ENCODE measurements at regions not wholly inside any gene's neighbourhood (a gene's known extent, or its start where the extent isn't known, plus 50 kb on each side); places are given as distances from the start of the nearest gene placed in this dataset.

- DNase-seq (ENCODE audit: low read depth in 1 of 2, low spot score in 1 of 2), result no peak
- no peak overlapping the region for H3K4me2 ChIP-seq
- H3K4me3 ChIP-seq, result no peak overlapping the region
- no peaks in the 10 kb centered on the region for H3K4me1 ChIP-seq
- H3K9me3 ChIP-seq, result no peaks in the 10 kb centered on the region
- TF ChIP-seq CBX8 (IDR thresholded peaks at IDR 0.05), result no peak
- TF ChIP-seq TFCP2L1 (CRISPR knock-in tag; IDR thresholded peaks at IDR 0.05), result no peak
- TF ChIP-seq GATA3 (IDR thresholded peaks at IDR 0.05; ENCODE audit: borderline replicate concordance), result no peak
- no peak for TF ChIP-seq HOXB13 (CRISPR knock-in tag; IDR thresholded peaks at IDR 0.05; ENCODE audit: low read depth)
- TF ChIP-seq HMGXB4 (CRISPR knock-in tag; IDR thresholded peaks at IDR 0.05; ENCODE audit: borderline replicate concordance), result no peak
- TF ChIP-seq JUN (IDR thresholded peaks at IDR 0.05), result no peak
- TF ChIP-seq RCOR1 (IDR thresholded peaks at IDR 0.05; ENCODE audit: low read depth, low read length), result no peak
- TF ChIP-seq PHF8 (IDR thresholded peaks at IDR 0.05; ENCODE audit: borderline replicate concordance, low read depth), result no peak
- no peak for TF ChIP-seq HES2 (IDR thresholded peaks at IDR 0.05)
- no peak for TF ChIP-seq EHF (CRISPR knock-in tag; IDR thresholded peaks at IDR 0.05)
- no peak for TF ChIP-seq KDM1A (IDR thresholded peaks at IDR 0.05; ENCODE audit: low read depth)
- no peak for TF ChIP-seq FOXS1 (CRISPR knock-in tag; IDR thresholded peaks at IDR 0.05)
- no peak for TF ChIP-seq SMC3 (IDR thresholded peaks at IDR 0.05)
- no peak for TF ChIP-seq MAFK (IDR thresholded peaks at IDR 0.05; ENCODE audit: partially characterized antibody)
- ChIA-PET CTCF (no interaction called here), POLR2A (no interaction called here)
- H3K27ac ChIP-seq, result no peak overlapping the region
- no peak for ATAC-seq
- 4% methylated on average over 6 of the region's 6 CpGs for WGBS (ENCODE audit: missing lambda C conversion rate)
- FAIRE-seq, result no peak
These were observed 174.4 kb upstream of the TOX3 start for GRCh38 chr16:52721331-52721730.

GRCh38 chr16:52718046-52718445 is 171.1 kb upstream of the TOX3 start:
- FAIRE-seq, result no peak
- Histone ChIP-seq H3K9me3 (no peaks in the 10 kb centered on the region), H3K4me1 (no peaks in the 10 kb centered on the region), H3K27ac (no peak overlapping the region), H3K4me2 (no peak overlapping the region), H3K4me3 (no peak overlapping the region)
- ChIA-PET POLR2A (no interaction called here), CTCF (interaction anchor here (1.1 kb wide), 1 partner anchor 13 kb away, joined by 4 read pairs; no protein-coding TSS in a partner anchor)
- 37% methylated on average over 4 of the region's 4 CpGs for WGBS (ENCODE audit: missing lambda C conversion rate)
- ATAC-seq, result no peak
- TF ChIP-seq, protein P1, sequence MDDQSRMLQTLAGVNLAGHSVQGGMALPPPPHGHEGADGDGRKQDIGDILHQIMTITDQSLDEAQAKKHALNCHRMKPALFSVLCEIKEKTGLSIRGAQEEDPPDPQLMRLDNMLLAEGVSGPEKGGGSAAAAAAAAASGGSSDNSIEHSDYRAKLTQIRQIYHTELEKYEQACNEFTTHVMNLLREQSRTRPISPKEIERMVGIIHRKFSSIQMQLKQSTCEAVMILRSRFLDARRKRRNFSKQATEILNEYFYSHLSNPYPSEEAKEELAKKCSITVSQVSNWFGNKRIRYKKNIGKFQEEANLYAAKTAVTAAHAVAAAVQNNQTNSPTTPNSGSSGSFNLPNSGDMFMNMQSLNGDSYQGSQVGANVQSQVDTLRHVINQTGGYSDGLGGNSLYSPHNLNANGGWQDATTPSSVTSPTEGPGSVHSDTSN (IDR thresholded peaks at IDR 0.05), result no peak
- TF ChIP-seq NR3C1 (IDR thresholded peaks at IDR 0.05) (no peak), E2F6 (IDR thresholded peaks at IDR 0.05; ENCODE audit: borderline replicate concordance, low read depth) (no peak), TFCP2L1 (CRISPR knock-in tag; IDR thresholded peaks at IDR 0.05) (no peak), HES2 (IDR thresholded peaks at IDR 0.05) (no peak), BCL3 (IDR thresholded peaks at IDR 0.05) (no peak), ZNF302 (CRISPR knock-in tag; IDR thresholded peaks at IDR 0.05) (no peak), HEYL (CRISPR knock-in tag; IDR thresholded peaks at IDR 0.05) (no peak), SREBF2 (IDR thresholded peaks at IDR 0.05) (no peak), PHF8 (IDR thresholded peaks at IDR 0.05; ENCODE audit: borderline replicate concordance, low read depth) (no peak), RFX5 (IDR thresholded peaks at IDR 0.05) (no peak), KDM1A (IDR thresholded peaks at IDR 0.05; ENCODE audit: low read depth) (no peak), POLR2AphosphoS2 (conservative IDR thresholded peaks at IDR 0.05; ENCODE audit: low read length) (no peak)
- TF ChIP-seq, protein P2, sequence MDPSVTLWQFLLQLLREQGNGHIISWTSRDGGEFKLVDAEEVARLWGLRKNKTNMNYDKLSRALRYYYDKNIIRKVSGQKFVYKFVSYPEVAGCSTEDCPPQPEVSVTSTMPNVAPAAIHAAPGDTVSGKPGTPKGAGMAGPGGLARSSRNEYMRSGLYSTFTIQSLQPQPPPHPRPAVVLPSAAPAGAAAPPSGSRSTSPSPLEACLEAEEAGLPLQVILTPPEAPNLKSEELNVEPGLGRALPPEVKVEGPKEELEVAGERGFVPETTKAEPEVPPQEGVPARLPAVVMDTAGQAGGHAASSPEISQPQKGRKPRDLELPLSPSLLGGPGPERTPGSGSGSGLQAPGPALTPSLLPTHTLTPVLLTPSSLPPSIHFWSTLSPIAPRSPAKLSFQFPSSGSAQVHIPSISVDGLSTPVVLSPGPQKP (IDR thresholded peaks at IDR 0.05; ENCODE audit: low read depth, low read length), result no peak
- DNase-seq (ENCODE audit: low read depth in 1 of 2, low spot score in 1 of 2), result no peak

Data from A549 (cell line).